CD4-positive, alpha-beta T cell treated with Interleukin-17A for 4 hours (primary cell): ENCODE measurements at regions not wholly inside any gene's neighbourhood (a gene's known extent, or its start where the extent isn't known, plus 50 kb on each side); places are given as distances from the start of the nearest gene placed in this dataset.
"Not testable (repeated sequence)": the region's sequence is repeated elsewhere in the genome, so short reads cannot be mapped to it uniquely, and the experiment has no call there.

ENCODE experiments used
- DNase-seq: peaks from one replicate; pipeline ENCODE4 v3.0.0-alpha.2; 2020; ENCODE audit warnings: mixed read lengths

DNA sequence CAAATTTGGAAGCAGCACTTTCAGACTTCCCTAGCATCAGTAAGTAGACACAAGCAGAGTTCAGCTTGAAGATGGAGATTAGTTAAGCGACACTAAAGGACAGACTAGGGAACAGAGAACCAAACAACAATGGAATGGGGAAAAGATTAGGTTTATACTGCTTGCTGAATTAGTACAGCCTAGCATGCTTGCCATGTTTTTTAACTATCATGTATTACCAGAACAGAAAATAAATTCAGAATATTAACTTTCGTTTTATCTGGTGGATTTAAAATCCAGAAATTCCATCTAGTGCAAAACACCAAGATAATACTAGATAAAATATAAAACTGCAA lies 451.5 kb upstream of the SLC10A2 start:
- DNase-seq, result no peak

DNA sequence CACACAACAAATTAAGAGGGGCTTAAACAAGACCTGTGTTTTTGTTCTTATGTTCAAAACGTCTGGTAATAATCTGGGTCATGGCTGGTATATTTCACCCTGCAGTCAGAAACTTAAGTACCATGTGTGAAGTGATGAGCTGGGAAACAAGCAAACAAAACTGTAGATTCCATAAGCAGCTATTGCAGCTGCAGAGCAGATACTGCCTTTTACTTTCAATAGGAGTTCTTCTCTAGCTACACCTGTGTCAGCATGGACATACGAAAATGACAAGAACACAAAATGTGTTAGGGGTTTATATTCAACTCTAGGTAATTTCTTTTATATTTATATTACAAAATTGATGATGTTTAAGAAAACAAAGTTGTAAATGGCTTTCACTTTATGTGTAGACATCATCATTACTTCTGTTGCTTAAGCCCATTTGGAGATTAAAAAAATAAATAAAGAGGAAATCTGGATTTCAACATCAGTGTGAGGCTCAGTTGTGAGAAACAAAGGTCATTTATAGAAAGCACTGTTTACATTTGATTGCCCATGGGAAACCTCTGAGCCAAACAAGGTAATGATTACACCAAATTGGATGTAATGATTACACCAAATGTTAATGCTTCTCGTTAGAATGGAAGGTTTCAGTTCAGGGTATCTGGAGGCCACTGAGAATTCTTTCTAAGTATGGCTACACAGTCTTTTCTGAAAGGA lies 451.0 kb upstream of the SLC10A2 start:
- DNase-seq, result no peak

DNA sequence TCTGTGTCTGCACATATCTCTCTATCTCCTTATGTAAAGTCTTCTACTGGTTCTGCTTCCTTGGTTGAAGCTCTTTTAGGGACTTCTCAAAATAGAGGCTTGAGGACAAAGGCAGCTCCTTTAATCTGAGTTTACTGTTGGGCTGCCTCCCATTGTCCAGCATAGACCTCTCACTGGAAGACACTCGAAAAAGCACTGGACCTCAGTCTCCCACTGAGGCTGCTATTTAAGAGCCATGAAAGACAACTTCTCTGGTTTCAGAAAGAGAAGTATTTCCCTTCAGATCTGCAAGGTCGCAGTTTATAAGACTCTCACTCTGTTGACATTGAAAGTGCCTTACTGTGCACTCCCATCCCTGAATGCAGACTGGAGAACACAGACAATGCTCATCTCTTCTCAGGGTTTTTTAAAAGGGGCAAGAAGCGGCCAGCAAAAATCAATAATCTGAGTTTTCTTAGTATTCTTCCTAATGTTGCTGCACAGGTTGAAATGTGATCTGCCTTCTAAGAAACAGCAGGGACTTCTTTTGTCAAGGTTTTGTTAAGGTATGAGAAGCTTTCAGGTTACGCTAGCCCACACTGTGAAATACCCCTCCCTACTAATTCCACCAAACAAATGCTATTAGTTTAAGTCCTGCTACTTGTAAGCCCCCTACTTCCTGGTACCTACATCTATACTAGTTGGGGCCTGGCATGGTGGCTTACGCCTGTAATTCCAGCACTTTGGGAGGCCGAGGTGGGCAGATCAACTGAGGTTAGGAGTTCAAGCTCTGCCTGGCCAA lies 450.0 kb upstream of the SLC10A2 start:
- DNase-seq, result no peak

DNA sequence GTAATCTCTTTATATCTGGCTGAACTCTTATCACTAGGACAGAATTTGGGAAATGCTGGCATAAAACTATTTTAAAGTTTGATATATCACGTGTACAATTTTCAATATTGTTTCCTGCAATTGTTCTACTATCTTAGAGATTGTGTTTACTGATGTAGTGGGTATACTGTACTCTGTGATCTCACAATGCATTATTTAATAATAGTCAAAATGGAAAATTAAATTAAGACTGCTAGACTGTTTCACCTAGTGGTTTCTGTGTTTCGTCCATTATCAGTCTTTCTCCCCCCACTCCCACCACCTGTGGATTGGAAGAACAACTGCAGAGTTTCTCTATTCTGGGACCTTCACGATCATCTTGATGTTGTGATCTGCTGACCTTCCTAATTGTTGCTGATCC lies 449.2 kb upstream of the SLC10A2 start:
- DNase-seq, result no peak

DNA sequence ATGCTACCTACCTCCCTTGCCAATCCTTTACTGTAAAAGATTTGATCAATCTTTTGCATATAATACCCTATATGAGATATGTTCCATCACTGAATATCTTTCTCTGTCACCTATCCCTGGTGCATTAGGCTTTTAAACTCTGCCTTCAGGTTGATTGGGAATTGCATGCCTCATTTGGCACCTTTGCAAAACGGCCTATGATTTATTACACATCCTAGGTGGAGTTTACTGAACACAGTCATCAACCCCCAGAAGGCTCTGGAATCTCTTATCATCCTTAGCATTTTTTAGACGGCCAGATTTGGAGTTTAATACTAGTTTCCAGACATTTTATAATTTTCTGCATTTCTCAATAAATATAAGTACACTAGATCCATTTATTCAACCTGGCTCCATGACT lies 448.4 kb upstream of the SLC10A2 start:
- no peak for DNase-seq

DNA sequence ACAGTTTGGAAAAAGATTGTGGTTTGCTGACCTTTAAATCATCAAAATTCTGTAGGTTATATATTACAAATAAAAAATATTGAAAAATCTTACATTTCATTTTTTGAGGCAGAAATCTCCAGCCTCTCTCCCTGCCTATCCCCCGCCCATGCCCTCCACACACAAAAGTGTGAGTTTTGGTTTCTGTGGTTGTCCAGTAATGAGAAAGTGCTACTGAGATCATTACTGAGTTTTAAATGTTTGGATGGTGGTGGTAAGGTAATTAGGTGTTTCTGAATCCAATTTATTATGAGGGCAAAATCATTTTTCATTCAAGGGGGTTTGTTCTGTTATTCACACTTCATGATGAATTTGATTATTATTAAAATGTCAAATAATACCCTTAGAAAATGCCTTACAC lies 448.0 kb upstream of the SLC10A2 start:
- no peak for DNase-seq

DNA sequence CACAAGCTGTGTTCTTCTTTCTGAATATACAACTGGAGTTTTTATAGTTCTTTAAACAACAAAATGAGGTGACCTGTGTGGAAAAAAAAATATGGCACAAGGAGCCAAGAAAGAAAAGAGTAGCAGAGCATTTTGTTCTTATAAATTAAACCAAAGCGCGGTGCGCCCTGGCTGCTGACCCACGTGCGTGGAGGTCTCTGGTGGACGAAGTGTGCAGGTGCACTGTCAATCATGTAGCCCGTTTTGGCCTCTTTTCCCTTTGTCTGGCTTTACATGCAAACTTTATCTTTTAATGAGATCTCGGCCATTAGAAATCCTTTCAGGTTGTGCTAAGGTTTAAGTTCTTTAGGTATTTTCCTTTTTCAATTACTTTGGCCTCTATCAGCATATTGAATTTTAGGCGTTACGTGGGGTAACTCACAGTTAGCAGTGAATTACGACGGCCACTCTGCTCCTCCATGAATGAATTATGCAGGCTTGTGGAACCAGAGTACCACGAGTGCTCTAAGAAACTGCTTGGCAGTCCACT lies 443.9 kb upstream of the SLC10A2 start:
- DNase-seq, result no peak

DNA sequence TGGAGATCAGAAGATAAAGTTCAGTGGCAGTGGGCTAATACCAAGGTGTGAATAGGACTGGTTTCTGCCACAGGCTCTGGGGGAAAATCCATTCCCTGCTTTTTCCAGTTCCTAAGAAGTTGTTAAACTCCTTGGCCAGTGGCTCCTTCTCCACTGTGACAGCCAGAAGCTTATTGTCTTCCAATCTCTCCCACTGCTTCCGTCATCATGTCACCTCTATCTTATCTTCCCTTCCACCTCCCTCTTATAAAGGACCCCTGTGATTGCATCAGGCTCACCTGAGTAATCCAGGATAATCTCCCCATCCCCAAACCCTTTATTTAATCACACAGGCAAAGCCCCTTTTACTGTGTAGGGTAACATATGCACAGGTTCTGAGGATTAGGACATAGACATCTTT lies 431.2 kb upstream of the SLC10A2 start:
- DNase-seq, result no peak

DNA sequence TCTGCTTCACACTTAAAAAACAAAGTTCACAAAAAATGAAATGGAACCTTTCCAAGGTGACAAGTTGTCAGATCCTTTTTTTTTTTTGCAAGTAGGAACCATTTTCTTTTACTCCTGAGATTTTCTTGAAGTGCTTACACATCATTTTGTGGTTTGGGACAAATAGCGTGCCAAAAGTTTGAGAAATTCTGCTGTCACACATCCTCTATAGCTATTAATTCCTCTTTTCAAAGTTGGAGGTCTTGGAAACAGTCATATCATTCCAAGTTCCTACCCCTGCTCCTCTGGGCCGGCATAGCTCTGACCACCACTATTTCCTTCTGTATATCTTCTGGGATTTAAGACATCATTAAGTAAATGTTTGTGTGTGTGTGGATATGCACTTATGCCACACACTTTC lies 421.6 kb upstream of the SLC10A2 start:
- DNase-seq, result no peak

DNA sequence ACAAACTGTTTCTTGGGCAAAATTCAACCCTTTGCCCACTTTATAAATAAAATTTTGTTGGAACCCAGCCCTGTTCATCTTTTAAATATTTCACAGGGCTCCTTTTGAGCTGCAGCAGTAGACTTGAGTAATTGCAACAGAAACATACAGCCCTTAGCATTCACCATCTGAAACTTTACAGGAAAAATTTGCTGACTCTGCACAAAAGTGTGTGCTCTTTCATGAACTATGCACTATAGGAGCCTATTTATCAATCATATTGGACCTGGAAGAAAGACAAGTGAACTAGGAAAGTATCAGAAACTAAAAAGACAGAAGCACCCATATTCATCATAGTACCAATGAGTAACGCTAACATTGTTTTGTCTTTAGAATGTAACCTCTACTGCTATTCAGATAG lies 406.9 kb upstream of the SLC10A2 start:
- no peak for DNase-seq

DNA sequence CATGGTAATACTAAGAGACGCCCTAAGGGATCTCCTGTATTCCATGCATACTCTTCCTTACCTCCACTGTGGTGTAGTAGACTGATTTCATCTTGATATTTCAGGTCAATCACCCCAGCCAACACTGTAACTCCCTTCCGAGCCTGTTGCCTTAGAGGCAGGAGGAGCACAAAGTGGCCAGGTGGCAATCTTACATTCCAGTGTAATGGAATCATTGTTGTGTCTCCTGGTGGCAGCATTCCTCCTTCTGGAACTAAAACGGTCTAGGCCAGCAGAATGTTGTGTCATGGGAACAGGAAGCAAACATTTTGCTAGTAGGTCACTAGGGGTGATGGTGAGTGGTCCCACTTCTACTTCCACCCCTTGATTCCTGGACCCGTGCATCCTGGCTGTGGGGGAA lies 405.7 kb upstream of the SLC10A2 start:
- DNase-seq, result no peak

DNA sequence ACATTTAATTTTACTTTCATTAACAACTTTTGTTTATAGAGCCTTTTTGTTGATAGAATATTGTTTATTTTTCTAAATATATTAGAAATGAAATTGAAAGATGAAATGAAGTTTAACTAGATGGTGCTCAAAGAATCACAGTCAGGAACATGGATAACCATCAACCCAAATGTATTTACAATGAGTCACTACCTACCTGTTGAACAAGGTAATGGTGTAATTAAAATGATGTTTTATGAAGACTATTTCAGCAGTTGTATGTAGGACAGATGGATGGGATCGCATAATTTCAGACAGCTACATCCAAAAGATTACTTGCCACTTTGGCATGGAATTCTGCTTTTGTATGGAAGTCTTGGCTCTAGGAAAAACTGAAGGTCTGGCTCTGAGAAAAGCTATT lies 403.6 kb upstream of the SLC10A2 start:
- no peak for DNase-seq

DNA sequence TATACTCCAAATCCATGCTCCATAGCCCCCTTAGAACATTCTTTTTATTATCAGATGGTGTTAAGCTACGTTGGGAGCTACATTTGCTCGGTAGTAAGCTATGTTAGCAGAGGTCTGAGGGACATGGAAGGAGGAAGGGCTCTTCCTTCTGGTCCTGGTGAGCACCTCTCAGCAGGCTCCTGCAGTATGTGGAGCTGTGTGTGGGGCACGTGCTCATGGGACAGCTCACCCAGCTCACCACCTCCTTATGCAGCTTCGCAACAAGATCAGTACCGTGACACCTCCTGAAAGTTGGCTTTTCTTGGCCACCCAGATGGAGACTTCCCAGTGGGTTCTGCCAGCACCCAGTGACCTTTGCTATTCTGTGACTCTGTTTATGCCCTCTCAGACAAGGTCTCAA lies 400.5 kb upstream of the SLC10A2 start:
- DNase-seq, result no peak

DNA sequence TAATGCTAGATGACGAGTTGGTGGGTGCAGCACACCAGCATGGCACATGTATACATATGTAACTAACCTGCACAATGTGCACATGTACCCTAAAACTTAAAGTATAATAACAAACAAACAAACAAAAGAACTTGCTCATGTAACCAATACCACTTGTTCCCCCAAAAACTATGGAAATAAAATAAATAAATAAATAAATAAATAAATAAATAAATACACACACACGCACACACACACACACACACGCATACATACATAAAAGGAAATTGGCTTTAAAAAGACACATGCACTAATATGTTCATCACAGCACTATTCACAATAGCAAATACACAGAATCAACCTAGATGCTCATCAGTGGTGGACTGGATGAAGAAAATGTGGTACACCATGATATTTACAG lies 394.0 kb upstream of the SLC10A2 start:
- DNase-seq, result not testable (repeated sequence)

DNA sequence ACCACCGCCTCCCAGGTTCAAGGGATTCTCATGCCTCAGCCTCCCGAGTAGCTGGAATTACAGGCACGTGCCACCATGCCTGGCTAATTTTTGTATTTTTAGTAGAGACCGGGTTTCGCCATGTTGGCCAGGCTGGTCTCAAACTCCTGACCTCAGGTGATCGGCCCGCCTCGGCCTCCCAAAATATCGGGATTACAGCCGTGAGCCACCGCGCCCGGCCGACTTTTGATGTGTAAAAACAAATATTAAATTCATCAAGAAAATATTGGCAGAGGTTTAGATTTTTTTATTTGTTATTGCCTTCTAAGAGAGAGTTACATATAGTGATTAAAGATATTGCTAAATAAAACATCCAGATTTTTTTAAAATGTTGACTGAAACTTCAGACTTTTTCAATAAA lies 390.8 kb upstream of the SLC10A2 start:
- DNase-seq, result not testable (repeated sequence)

DNA sequence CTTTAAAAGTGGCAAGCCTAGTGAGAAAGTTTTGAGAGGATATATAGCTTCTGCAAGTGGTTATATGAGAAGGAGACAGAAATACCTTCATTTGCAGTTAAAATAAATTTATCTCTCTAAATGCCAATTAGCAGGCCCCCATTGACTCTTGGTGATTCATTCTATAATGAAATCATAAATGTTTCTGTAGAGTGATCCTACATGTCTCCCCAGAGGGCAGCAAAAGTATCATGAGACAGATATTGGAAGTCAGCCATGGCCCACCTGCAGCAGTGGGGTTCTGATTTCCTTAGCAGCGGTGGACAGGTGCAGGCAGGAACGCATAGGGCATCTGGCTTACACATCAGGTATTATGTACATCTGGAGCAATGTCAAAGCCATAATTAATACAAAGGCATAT lies 385.4 kb upstream of the SLC10A2 start:
- DNase-seq, result no peak

DNA sequence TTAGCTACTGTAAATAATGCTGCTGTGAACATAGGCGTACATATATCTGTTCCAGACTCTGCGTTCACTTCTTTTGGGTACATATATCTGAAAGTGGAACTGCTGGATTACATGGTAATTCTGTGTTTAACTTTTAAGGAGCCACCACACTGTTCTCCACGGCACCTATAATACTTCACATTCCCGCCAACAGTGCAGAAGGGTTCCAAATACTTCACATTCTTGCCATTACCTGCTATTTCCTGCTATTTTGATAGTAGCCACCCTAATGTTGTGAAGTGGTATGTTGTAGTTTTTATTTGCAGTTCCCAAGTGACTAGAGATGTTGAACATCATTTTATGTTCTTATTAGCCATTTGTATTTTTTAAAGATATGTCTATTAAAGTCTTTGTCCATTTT lies 377.4 kb upstream of the SLC10A2 start:
- no peak for DNase-seq

DNA sequence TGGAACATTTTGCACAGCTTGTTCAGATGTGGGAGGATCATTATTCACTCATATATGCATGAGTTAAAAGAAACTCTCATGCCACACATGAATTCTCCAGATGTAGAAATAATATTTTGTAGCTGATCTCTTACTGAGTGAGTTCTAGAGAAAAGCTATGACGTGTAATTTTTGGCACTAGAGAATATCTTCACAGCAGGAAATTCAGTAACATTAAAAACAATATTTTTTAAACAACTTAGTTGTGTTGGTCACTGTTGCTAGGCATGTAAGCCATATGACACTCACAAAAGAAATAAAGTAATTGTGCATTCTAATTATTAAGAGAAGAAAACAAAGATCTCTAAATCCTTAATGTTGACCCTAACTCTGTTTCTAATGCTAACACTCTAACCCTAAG lies 371.4 kb upstream of the SLC10A2 start:
- DNase-seq, result no peak

DNA sequence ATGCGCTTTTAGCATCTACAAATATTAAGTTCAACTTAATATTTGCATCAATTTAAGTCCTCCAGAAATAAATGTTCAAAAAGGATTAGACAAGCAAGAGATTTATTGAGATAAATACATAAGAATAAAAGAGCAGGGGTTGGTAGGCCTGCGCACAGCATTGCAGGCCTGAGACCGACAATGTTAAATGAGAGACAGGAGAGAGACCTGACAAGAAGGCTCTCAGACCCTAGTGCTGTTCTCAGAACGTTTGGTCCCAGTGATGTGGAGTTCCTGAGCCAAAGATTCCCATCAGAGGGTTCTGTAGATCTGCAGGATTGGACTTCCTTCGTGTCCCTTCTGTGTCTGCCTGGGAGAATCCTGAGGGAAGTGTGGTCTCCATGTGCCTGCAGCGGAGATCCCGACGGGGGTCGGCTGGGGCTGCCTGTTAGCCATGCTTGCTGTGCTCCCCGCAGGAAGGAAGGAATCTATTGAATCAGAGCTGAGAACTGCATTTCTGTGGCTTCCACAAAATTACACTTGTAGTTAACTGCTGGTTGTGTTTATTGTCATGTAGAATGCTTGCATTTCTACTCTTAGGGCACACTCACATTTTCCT lies 369.9 kb upstream of the SLC10A2 start:
- no peak for DNase-seq

DNA sequence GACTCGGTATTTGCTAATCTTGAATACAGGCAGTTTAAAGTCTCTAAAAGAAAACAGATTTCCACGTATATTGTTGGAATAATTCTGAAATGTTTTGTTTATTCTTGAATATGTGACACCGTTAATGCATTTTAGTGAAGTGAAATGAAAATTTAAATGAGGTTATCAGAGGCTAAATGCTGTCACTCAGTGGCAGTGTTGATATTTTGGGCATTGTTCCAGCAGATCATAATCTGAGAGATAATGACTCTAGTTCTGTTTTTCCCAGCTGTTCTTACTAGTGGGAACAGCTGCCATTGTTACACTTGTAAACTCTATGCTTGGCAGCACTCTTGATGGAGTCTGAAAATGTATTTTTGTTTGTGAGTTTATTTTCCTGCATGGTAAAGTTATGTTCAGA lies 365.6 kb upstream of the SLC10A2 start:
- DNase-seq, result no peak

DNA sequence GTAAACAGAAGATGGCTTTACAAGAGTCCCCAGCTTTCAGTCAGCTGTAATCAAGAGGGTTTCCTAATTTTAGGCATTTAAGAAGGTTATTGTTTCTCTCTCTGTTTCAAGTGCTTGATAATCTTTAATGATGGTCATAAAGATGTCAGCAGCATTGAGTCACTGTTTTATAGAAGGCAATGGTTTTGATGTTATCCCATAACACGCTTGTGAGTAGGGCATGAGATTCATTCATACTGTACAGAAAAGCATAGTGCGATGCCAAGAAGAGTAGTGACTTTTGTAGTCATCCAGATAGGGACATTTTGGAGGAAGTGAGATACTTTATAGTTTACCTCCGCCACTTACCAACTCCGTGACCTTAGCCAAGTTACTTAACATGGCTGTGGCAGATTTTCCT lies 364.2 kb upstream of the SLC10A2 start:
- DNase-seq, result no peak

DNA sequence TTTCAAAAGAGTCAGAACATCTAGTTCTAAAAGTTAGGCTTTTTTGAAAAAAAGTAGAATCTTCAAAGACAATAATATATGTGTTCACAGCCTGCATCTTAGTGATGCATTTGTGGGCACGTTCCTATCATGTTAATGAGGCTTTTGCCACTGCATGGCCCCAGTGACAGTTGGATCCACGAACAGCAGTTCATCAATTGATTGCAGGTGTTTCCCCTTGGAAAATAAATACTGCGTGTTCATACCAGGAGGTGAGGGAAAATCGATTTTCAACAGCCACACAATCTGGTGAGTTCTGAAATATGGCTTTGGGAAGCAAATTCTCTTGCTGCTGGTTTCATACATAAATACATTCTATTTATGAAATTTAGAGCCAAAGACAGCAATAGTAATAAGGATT lies 343.8 kb upstream of the SLC10A2 start:
- no peak for DNase-seq

DNA sequence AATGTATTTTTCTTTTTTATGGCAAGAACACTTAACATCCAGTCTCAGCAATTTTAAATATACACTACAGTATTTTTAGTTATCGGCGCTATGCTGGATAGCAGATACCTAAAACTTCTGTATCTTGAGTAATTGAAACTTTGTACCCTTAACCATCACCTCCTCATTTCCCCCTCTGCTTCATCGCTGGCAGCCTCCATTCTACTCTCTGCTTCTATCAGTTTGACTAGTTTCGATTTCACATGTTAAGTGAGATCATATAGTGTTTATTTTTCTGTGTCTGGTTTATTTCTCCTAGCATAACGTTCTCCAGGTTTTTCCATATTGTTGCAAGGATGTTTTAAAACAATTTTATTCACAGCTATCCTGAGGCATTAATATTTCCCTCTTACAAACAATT lies 340.8 kb upstream of the SLC10A2 start:
- DNase-seq, result no peak

DNA sequence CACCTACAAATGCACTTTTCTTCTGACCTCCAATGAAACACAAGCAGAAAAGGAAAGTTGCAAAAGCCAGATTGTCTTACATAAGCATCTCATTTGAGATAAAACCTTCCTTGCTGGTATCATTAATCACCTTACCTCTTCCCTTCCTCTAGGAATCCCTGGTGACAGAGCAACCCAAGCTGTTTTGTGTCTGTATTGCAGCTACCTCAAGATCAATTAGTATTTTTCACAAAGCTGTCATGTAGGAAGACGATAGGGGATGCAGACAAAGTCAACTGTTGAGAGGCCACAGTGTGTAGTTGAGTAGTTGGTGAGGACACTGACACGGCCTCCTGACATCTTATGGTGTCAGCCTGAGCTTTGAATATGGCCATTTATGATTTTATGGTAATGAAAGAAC lies 339.1 kb upstream of the SLC10A2 start:
- no peak for DNase-seq
